Lower leg skin (tissue), 3 donors: ENCODE measurements at regions not wholly inside any gene's neighbourhood (a gene's known extent, or its start where the extent isn't known, plus 50 kb on each side); places are given as distances from the start of the nearest gene placed in this dataset.

Experiments
- POLR2A ChIP-seq, 2 donors: fragments of 450-650 bp; IDR thresholded peaks; one replicate each; pipeline ENCODE4 v1.6.1; 2016 to 2017; ENCODE audit warnings: antibody characterized with exemption in 2 of 2, mild to moderate bottlenecking in 1 of 2, moderate library complexity in 1 of 2
- TF ChIP-seq, protein P1 (sequence below), 3 donors: fragments of 450-650 bp; IDR thresholded peaks; one replicate each; pipeline ENCODE4 v1.5.1; 2016; ENCODE audit warnings: antibody characterized with exemption in 3 of 3, mild to moderate bottlenecking in 3 of 3, moderate library complexity in 2 of 3

DNA sequence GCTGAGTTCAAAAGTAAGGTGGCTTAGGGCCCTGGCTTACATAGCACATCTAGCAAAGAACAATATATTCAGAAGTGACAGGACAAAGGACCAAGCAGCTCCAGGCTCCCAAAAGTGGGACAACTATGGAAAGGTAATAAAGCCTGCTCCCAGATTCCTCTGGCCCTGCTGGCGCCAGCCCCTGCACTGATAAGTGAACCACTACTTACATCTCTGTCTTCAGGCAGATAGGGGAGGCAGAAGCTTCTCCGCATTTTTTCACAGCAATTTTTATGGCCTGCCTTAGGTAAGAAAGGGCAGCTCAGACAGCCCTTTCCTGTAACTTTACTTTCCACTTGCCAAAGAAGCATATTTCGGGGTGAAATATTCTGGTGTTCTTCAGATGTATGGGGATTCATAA is 83.9 kb downstream of the MTNR1A start:
- TF ChIP-seq POLR2A (IDR thresholded peaks at IDR 0.05): no peak
- TF ChIP-seq, protein P1, sequence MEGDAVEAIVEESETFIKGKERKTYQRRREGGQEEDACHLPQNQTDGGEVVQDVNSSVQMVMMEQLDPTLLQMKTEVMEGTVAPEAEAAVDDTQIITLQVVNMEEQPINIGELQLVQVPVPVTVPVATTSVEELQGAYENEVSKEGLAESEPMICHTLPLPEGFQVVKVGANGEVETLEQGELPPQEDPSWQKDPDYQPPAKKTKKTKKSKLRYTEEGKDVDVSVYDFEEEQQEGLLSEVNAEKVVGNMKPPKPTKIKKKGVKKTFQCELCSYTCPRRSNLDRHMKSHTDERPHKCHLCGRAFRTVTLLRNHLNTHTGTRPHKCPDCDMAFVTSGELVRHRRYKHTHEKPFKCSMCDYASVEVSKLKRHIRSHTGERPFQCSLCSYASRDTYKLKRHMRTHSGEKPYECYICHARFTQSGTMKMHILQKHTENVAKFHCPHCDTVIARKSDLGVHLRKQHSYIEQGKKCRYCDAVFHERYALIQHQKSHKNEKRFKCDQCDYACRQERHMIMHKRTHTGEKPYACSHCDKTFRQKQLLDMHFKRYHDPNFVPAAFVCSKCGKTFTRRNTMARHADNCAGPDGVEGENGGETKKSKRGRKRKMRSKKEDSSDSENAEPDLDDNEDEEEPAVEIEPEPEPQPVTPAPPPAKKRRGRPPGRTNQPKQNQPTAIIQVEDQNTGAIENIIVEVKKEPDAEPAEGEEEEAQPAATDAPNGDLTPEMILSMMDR (IDR thresholded peaks at IDR 0.05): no peak
